ENCODE measurements at regions not wholly inside any gene's neighbourhood (a gene's known extent, or its start where the extent isn't known, plus 50 kb on each side); places are given as distances from the start of the nearest gene placed in this dataset.

DNA sequence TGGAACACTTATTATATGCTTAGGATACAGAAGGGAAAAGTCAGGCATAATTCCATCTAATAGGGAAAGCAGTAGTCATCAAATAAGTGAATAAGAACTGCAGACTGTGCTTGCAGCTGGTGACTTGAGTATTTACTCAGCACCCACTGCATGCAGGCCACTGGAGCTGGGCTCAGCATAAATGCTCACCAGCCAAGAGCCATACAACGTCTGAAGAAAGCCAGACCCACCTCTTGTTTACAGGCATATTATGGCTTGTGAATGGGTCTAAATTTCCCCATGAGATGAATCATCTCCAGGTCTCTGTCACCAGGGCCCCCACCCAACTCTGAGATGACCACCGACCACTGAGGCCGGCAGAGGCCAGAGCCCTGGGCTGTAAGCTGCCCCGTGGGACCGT, 123.8 kb upstream of the PKDCC start:
- H3K27me3 ChIP-seq (ENCODE audit: insufficient read depth, poor library complexity, severe bottlenecking), result no peaks in the 10 kb centered on the region
- no peak overlapping the region for H3K27ac ChIP-seq (replicated peaks)
- no peak overlapping the region for H3K4me3 ChIP-seq (replicated peaks; ENCODE audit: insufficient read depth, low read length)
- DNase-seq (ENCODE audit: low read depth in 1 of 2, low spot score in 1 of 2), result no peak
- TF ChIP-seq, protein P1, sequence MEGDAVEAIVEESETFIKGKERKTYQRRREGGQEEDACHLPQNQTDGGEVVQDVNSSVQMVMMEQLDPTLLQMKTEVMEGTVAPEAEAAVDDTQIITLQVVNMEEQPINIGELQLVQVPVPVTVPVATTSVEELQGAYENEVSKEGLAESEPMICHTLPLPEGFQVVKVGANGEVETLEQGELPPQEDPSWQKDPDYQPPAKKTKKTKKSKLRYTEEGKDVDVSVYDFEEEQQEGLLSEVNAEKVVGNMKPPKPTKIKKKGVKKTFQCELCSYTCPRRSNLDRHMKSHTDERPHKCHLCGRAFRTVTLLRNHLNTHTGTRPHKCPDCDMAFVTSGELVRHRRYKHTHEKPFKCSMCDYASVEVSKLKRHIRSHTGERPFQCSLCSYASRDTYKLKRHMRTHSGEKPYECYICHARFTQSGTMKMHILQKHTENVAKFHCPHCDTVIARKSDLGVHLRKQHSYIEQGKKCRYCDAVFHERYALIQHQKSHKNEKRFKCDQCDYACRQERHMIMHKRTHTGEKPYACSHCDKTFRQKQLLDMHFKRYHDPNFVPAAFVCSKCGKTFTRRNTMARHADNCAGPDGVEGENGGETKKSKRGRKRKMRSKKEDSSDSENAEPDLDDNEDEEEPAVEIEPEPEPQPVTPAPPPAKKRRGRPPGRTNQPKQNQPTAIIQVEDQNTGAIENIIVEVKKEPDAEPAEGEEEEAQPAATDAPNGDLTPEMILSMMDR (IDR thresholded peaks at IDR 0.05; ENCODE audit: insufficient read depth, low read length), result no peak
- TF ChIP-seq GABPA (IDR thresholded peaks at IDR 0.05; ENCODE audit: low read depth), result no peak

DNA sequence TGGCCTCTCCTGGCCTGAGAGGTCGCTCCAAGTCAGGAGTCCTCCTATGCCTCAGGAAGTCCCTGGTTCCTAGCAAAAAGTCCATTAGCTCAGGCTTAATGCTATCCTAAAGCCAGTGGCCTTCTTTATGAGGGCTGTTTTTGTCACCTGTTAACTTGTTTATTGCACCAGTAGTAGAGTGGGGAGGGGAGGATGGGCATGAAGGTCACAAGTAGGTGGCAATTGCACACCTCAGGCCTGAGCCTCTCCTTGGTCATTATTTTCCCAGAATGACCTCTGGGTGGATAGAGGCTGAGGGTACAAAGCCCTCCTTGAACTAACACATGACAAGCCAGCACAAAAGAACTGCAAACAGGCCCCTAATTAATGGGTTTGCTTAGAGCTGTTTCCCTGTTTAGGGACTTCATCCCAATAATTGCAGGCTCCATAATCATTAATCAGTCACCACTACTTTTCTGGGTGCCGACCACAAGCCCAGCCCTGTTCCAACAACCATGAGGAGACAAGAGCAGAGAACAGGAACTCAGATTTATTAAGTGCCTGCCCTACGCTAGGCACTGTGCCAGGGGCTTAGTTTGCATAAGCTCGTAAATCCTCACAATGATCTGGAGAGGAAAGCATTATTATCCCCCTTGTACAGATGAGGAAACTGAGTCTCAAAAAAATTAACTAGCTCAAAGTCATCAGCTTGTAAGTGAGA, 123.0 kb upstream of the PKDCC start:
- DNase-seq (ENCODE audit: low read depth in 1 of 2, low spot score in 1 of 2), result no peak
- no peak for TF ChIP-seq GABPA (IDR thresholded peaks at IDR 0.05; ENCODE audit: low read depth)
- TF ChIP-seq, protein P1 (IDR thresholded peaks at IDR 0.05; ENCODE audit: insufficient read depth, low read length), result no peak
- TF ChIP-seq, protein P2, sequence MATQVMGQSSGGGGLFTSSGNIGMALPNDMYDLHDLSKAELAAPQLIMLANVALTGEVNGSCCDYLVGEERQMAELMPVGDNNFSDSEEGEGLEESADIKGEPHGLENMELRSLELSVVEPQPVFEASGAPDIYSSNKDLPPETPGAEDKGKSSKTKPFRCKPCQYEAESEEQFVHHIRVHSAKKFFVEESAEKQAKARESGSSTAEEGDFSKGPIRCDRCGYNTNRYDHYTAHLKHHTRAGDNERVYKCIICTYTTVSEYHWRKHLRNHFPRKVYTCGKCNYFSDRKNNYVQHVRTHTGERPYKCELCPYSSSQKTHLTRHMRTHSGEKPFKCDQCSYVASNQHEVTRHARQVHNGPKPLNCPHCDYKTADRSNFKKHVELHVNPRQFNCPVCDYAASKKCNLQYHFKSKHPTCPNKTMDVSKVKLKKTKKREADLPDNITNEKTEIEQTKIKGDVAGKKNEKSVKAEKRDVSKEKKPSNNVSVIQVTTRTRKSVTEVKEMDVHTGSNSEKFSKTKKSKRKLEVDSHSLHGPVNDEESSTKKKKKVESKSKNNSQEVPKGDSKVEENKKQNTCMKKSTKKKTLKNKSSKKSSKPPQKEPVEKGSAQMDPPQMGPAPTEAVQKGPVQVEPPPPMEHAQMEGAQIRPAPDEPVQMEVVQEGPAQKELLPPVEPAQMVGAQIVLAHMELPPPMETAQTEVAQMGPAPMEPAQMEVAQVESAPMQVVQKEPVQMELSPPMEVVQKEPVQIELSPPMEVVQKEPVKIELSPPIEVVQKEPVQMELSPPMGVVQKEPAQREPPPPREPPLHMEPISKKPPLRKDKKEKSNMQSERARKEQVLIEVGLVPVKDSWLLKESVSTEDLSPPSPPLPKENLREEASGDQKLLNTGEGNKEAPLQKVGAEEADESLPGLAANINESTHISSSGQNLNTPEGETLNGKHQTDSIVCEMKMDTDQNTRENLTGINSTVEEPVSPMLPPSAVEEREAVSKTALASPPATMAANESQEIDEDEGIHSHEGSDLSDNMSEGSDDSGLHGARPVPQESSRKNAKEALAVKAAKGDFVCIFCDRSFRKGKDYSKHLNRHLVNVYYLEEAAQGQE (IDR thresholded peaks at IDR 0.05; ENCODE audit: insufficient replicate concordance, low read depth), result no peak
- no peak for TF ChIP-seq SPI1 (IDR thresholded peaks at IDR 0.05; ENCODE audit: borderline replicate concordance, low read depth)
- TF ChIP-seq POLR2AphosphoS5 (IDR thresholded peaks at IDR 0.05; ENCODE audit: low read depth), result no peak
- Histone ChIP-seq H3K4me3 (replicated peaks; ENCODE audit: insufficient read depth, low read length) (no peak overlapping the region), H3K27me3 (ENCODE audit: insufficient read depth, poor library complexity, severe bottlenecking) (no peaks in the 10 kb centered on the region), H3K27ac (replicated peaks) (no peak overlapping the region)

DNA sequence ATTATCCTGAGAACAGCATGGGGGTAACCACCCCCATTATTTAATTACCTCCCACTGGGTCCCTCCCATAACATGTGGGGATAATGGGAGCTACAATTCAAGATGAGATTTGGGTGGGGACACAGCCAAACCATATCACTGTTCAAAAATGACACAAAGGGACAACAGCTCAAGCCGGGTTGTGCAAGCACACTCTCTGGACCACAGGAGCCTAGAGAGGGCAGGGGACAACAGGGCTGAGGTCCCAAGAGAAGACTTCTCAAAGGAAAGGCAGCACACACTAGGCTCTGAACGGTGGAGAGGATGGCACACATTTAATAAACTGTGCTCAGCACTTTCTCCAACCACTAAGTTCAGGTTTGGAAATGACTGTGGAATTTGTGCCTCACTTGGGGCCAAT, 122.1 kb upstream of the PKDCC start:
- TF ChIP-seq, protein P1 (IDR thresholded peaks at IDR 0.05; ENCODE audit: insufficient read depth, low read length), result no peak
- TF ChIP-seq, protein P2 (IDR thresholded peaks at IDR 0.05; ENCODE audit: insufficient replicate concordance, low read depth), result no peak
- TF ChIP-seq SPI1 (IDR thresholded peaks at IDR 0.05; ENCODE audit: borderline replicate concordance, low read depth) (no peak), GABPA (IDR thresholded peaks at IDR 0.05; ENCODE audit: low read depth) (no peak), POLR2AphosphoS5 (IDR thresholded peaks at IDR 0.05; ENCODE audit: low read depth) (no peak)
- H3K27me3 ChIP-seq (ENCODE audit: insufficient read depth, poor library complexity, severe bottlenecking), result no peaks in the 10 kb centered on the region
- H3K27ac ChIP-seq (replicated peaks), result no peak overlapping the region
- DNase-seq (ENCODE audit: low read depth in 1 of 2, low spot score in 1 of 2), result no peak
- H3K4me3 ChIP-seq (replicated peaks; ENCODE audit: insufficient read depth, low read length), result no peak overlapping the region

Data from HL-60 (cell line).